Endometrial microvascular endothelial cells (primary cell): ENCODE measurements at regions not wholly inside any gene's neighbourhood (a gene's known extent, or its start where the extent isn't known, plus 50 kb on each side); places are given as distances from the start of the nearest gene placed in this dataset.

Experiments
- in situ Hi-C: cut with HindIII; loops from 2 replicates; pipeline ENCODE4 v1.10.0; 2017; ENCODE audit warnings: low sequenced_read_pairs, low pct_unique_long_range_greater_than_20kb; ENCODE audit errors: inconsistent ontology term

GRCh38 chr9:13396418-13396817 is 116.9 kb upstream of the MPDZ start:
- in situ Hi-C loops: no loop called here

- in situ Hi-C loops: no loop called here
Measured at GRCh38 chr9:13395156-13395555, 115.7 kb upstream of the MPDZ start.

GRCh38 chr9:13388157-13388556 is 108.7 kb upstream of the MPDZ start:
- in situ Hi-C loops: no loop called here

GRCh38 chr9:13387734-13388067 is 108.2 kb upstream of the MPDZ start:
- in situ Hi-C loops: no loop called here

GRCh38 chr9:13386935-13387733 is 107.6 kb upstream of the MPDZ start:
- in situ Hi-C loops: no loop called here

- in situ Hi-C loops: no loop called here
Measured at GRCh38 chr9:13386316-13386715, 106.8 kb upstream of the MPDZ start.

- in situ Hi-C loops: no loop called here
Measured at GRCh38 chr9:13383855-13384254, 104.4 kb upstream of the MPDZ start.

GRCh38 chr9:13383216-13383615 is 103.7 kb upstream of the MPDZ start:
- in situ Hi-C loops: no loop called here

GRCh38 chr9:13382595-13382994 is 103.1 kb upstream of the MPDZ start:
- in situ Hi-C loops: no loop called here

GRCh38 chr9:13380903-13381302 is 101.4 kb upstream of the MPDZ start:
- in situ Hi-C loops: no loop called here

- in situ Hi-C loops: no loop called here
Measured at GRCh38 chr9:13378154-13378553, 98.7 kb upstream of the MPDZ start.

- in situ Hi-C loops: no loop called here
Measured at GRCh38 chr9:13377171-13377925, 97.9 kb upstream of the MPDZ start.

GRCh38 chr9:13372510-13372909 is 93.0 kb upstream of the MPDZ start:
- in situ Hi-C loops: no loop called here

GRCh38 chr9:13369431-13369830 is 89.9 kb upstream of the MPDZ start:
- in situ Hi-C loops: no loop called here

GRCh38 chr9:13367784-13368183 is 88.3 kb upstream of the MPDZ start:
- in situ Hi-C loops: no loop called here

- in situ Hi-C loops: no loop called here
Measured at GRCh38 chr9:13364271-13365000, 84.9 kb upstream of the MPDZ start.

GRCh38 chr9:13361076-13361475 is 81.6 kb upstream of the MPDZ start:
- in situ Hi-C loops: no loop called here

GRCh38 chr9:13360188-13360587 is 80.7 kb upstream of the MPDZ start:
- in situ Hi-C loops: no loop called here

- in situ Hi-C loops: no loop called here
Measured at GRCh38 chr9:13358128-13358527, 78.6 kb upstream of the MPDZ start.

GRCh38 chr9:13354733-13355132 is 75.2 kb upstream of the MPDZ start:
- in situ Hi-C loops: no loop called here
